ENCODE measurements at regions not wholly inside any gene's neighbourhood (a gene's known extent, or its start where the extent isn't known, plus 50 kb on each side); places are given as distances from the start of the nearest gene placed in this dataset.

DNA sequence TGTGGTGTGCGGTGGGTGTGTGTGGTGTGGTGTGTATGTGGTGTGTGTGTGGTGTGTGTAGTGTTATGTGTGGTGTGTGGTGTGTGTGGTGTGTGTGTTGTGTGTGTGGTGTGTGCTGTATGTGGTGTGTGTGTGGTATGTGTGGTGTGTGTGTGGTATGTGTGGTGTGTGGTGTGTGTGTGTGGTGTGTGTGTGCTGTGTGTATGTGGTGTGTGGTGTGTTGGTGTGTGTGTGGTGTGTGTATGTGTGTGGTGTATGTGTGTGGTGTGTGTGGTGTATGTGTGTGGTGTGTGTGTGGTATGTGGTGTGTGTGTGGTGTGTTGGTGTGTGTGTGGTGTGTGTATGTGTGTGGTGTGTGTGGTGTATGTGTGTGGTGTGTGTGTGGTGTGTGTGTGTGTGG, 144.3 kb downstream of the HSD17B3 start (continued):
- TF ChIP-seq, protein P1, sequence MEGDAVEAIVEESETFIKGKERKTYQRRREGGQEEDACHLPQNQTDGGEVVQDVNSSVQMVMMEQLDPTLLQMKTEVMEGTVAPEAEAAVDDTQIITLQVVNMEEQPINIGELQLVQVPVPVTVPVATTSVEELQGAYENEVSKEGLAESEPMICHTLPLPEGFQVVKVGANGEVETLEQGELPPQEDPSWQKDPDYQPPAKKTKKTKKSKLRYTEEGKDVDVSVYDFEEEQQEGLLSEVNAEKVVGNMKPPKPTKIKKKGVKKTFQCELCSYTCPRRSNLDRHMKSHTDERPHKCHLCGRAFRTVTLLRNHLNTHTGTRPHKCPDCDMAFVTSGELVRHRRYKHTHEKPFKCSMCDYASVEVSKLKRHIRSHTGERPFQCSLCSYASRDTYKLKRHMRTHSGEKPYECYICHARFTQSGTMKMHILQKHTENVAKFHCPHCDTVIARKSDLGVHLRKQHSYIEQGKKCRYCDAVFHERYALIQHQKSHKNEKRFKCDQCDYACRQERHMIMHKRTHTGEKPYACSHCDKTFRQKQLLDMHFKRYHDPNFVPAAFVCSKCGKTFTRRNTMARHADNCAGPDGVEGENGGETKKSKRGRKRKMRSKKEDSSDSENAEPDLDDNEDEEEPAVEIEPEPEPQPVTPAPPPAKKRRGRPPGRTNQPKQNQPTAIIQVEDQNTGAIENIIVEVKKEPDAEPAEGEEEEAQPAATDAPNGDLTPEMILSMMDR (IDR thresholded peaks at IDR 0.05) = no peak
- TF ChIP-seq, protein P2, sequence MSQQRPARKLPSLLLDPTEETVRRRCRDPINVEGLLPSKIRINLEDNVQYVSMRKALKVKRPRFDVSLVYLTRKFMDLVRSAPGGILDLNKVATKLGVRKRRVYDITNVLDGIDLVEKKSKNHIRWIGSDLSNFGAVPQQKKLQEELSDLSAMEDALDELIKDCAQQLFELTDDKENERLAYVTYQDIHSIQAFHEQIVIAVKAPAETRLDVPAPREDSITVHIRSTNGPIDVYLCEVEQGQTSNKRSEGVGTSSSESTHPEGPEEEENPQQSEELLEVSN (IDR thresholded peaks at IDR 0.05; ENCODE audit: borderline replicate concordance, low read depth) = no peak

DNA sequence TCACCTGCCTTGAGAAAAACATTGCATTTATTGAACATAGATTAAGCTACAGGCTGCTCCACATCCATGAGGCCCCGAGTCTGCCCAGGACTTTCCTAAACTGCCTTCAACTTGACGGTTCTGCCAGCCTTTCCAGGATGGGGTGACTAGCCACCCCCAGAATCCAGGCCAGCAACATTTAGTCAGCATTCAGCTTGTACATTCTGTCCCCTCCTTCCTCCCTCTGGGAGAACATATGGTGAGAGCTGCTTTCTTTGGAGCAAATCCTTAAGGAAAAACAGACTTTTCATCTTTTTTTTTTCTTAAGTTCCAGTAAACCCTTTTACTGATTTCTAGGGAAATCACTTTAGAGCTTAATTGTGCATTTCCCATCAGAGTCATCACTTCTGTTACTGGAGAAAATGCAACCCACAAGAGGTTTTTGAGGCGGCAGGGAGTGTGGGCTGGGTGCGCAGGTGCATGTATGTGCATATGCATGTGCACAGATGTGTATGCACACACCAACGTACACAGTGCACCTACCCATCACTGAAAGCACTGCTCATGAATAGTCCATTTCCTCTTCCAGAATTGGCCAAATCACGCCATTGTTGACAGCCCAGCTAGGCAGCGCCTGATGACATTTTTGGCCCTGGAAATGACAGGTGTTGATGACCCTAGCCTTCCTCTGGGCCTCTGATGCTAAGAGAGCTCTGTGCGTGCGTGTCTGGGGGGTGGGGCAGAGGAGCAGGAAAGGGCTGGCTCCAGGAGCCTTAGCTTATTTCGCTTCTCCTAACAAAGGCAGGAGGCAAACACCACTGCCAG, 145.6 kb downstream of the HSD17B3 start:
- ChIA-PET CTCF (interaction anchor here (0.7 to 1.3 kb wide), 2 partner anchors 12 to 24 kb away, joined by 3 to 4 read pairs; no protein-coding TSS in a partner anchor), POLR2A (no interaction called here)
- Histone ChIP-seq H3K4me2 (no peak overlapping the region), H3K4me3 (no peak overlapping the region), H3K27ac (peak overlapping the region in 1 of 2 experiments; percentile 11; a peak in 1 of 6 replicates), H3K9me3 (no peaks in the 10 kb centered on the region), H3K4me1 (no peaks in the 10 kb centered on the region)
- 82% methylated on average over 10 of the region's 10 CpGs for WGBS (ENCODE audit: missing lambda C conversion rate)
- TF ChIP-seq FOXS1 (CRISPR knock-in tag; IDR thresholded peaks at IDR 0.05) (no peak), JUN (IDR thresholded peaks at IDR 0.05) (no peak), MAFK (IDR thresholded peaks at IDR 0.05; ENCODE audit: partially characterized antibody) (no peak)
- ATAC-seq (no peak), FAIRE-seq (no peak), DNase-seq (ENCODE audit: low read depth in 1 of 2, low spot score in 1 of 2) (no peak)

DNA sequence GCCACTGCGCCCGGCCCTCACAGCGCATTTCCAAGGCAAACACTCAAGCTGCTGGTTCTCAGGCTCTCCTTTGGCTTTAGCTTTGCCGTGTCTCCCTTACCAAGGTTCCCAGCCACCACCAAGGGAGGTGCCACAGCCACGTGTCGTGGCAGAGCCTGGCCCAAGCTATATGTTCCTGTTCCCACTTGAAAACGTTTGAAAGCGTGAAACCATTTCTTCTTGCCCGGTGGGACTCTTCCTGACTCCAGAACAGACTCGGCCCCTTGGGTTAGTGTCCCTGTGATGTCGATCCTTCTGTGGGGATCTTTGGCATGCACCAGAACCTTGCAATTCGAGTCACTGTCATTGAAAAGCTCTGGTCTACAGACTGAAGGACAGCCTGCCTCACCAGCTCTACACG, 147.9 kb downstream of the HSD17B3 start:
- Histone ChIP-seq H3K4me2 (no peak overlapping the region), H3K27ac (no peak overlapping the region), H3K4me1 (no peaks in the 10 kb centered on the region), H3K9me3 (no peaks in the 10 kb centered on the region), H3K4me3 (no peak overlapping the region)
- CTCF ChIA-PET = interaction anchor here (0.7 to 1.0 kb wide), 3 partner anchors 17 to 101 kb away, joined by 3 read pairs; no protein-coding TSS in a partner anchor
- TF ChIP-seq POLR2AphosphoS2 (conservative IDR thresholded peaks at IDR 0.05; ENCODE audit: low read length) (no peak), GATA3 (IDR thresholded peaks at IDR 0.05; ENCODE audit: borderline replicate concordance) (no peak), EHF (CRISPR knock-in tag; IDR thresholded peaks at IDR 0.05) (no peak), MYC (IDR thresholded peaks at IDR 0.05; ENCODE audit: borderline replicate concordance, low read length) (no peak), MAFK (IDR thresholded peaks at IDR 0.05; ENCODE audit: partially characterized antibody) (no peak), JUNB (IDR thresholded peaks at IDR 0.05) (no peak)
- TF ChIP-seq, protein P3, sequence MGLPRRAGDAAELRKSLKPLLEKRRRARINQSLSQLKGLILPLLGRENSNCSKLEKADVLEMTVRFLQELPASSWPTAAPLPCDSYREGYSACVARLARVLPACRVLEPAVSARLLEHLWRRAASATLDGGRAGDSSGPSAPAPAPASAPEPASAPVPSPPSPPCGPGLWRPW (IDR thresholded peaks at IDR 0.05) = no peak
- TF ChIP-seq, protein P4, sequence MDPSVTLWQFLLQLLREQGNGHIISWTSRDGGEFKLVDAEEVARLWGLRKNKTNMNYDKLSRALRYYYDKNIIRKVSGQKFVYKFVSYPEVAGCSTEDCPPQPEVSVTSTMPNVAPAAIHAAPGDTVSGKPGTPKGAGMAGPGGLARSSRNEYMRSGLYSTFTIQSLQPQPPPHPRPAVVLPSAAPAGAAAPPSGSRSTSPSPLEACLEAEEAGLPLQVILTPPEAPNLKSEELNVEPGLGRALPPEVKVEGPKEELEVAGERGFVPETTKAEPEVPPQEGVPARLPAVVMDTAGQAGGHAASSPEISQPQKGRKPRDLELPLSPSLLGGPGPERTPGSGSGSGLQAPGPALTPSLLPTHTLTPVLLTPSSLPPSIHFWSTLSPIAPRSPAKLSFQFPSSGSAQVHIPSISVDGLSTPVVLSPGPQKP (IDR thresholded peaks at IDR 0.05; ENCODE audit: low read depth, low read length) = no peak
- FAIRE-seq = no peak
- DNase-seq (ENCODE audit: low read depth in 1 of 2, low spot score in 1 of 2) = no peak
- WGBS (ENCODE audit: missing lambda C conversion rate) = 83% methylated on average over 13 of the region's 13 CpGs
- ATAC-seq = no peak
- POLR2A ChIA-PET = no interaction called here

DNA sequence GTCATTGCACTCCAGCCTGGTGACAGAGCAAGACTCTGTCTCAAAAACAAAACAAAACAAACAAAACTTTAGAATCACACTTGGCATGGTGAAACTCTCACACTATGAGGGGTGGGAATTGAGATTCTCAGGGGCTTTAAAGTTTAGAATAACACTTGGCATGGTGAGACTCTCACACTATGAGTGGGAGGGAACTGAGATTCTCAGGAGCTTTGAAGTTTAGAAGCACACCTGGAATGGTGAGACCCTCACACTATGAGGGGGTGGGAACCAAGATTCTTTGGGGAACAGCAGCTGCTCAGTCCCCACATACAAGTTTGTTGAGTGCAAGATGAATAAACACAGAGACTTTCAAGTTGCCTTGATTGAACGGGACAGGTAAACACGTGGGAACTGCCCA, 149.4 kb downstream of the HSD17B3 start:
- Histone ChIP-seq H3K9me3 (no peaks in the 10 kb centered on the region), H3K27ac (no peak overlapping the region), H3K4me3 (no peak overlapping the region), H3K4me1 (no peaks in the 10 kb centered on the region), H3K4me2 (no peak overlapping the region)
- DNase-seq (ENCODE audit: low read depth in 1 of 2, low spot score in 1 of 2) (no peak), ATAC-seq (no peak), FAIRE-seq (no peak)
- CTCF ChIA-PET = interaction anchor here (0.6 to 3.4 kb wide), 4 partner anchors 10 to 182 kb away, joined by 3 to 13 read pairs (median 4); no protein-coding TSS in a partner anchor
- 78% methylated on average over 2 of the region's 2 CpGs for WGBS (ENCODE audit: missing lambda C conversion rate)
- POLR2A ChIA-PET = no interaction called here
- TF ChIP-seq, protein P5, sequence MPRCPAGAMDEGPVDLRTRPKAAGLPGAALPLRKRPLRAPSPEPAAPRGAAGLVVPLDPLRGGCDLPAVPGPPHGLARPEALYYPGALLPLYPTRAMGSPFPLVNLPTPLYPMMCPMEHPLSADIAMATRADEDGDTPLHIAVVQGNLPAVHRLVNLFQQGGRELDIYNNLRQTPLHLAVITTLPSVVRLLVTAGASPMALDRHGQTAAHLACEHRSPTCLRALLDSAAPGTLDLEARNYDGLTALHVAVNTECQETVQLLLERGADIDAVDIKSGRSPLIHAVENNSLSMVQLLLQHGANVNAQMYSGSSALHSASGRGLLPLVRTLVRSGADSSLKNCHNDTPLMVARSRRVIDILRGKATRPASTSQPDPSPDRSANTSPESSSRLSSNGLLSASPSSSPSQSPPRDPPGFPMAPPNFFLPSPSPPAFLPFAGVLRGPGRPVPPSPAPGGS (IDR thresholded peaks at IDR 0.05) = no peak
- TF ChIP-seq HDAC2 (IDR thresholded peaks at IDR 0.05) = no peak
- TF ChIP-seq, protein P4 (IDR thresholded peaks at IDR 0.05; ENCODE audit: low read depth, low read length) = no peak
- no peak for TF ChIP-seq CBX2 (IDR thresholded peaks at IDR 0.05; ENCODE audit: borderline replicate concordance, low read depth)
- TF ChIP-seq EHF (CRISPR knock-in tag; IDR thresholded peaks at IDR 0.05) = no peak
- TF ChIP-seq, protein P6, sequence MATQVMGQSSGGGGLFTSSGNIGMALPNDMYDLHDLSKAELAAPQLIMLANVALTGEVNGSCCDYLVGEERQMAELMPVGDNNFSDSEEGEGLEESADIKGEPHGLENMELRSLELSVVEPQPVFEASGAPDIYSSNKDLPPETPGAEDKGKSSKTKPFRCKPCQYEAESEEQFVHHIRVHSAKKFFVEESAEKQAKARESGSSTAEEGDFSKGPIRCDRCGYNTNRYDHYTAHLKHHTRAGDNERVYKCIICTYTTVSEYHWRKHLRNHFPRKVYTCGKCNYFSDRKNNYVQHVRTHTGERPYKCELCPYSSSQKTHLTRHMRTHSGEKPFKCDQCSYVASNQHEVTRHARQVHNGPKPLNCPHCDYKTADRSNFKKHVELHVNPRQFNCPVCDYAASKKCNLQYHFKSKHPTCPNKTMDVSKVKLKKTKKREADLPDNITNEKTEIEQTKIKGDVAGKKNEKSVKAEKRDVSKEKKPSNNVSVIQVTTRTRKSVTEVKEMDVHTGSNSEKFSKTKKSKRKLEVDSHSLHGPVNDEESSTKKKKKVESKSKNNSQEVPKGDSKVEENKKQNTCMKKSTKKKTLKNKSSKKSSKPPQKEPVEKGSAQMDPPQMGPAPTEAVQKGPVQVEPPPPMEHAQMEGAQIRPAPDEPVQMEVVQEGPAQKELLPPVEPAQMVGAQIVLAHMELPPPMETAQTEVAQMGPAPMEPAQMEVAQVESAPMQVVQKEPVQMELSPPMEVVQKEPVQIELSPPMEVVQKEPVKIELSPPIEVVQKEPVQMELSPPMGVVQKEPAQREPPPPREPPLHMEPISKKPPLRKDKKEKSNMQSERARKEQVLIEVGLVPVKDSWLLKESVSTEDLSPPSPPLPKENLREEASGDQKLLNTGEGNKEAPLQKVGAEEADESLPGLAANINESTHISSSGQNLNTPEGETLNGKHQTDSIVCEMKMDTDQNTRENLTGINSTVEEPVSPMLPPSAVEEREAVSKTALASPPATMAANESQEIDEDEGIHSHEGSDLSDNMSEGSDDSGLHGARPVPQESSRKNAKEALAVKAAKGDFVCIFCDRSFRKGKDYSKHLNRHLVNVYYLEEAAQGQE (IDR thresholded peaks at IDR 0.05) = no peak
- TF ChIP-seq HOXB5 (CRISPR knock-in tag; IDR thresholded peaks at IDR 0.05) = no peak
- no peak for TF ChIP-seq HOXA7 (CRISPR knock-in tag; IDR thresholded peaks at IDR 0.05)
- no peak for TF ChIP-seq HEYL (CRISPR knock-in tag; IDR thresholded peaks at IDR 0.05)
- TF ChIP-seq FOXS1 (CRISPR knock-in tag; IDR thresholded peaks at IDR 0.05) = no peak
- TF ChIP-seq CHD2 (IDR thresholded peaks at IDR 0.05; ENCODE audit: low read length, partially characterized antibody) = no peak
